B cell (primary cell): ENCODE measurements at regions not wholly inside any gene's neighbourhood (a gene's known extent, or its start where the extent isn't known, plus 50 kb on each side); places are given as distances from the start of the nearest gene placed in this dataset.

ENCODE experiments used
- EZH2 ChIP-seq: IDR thresholded peaks from 2 replicates; pipeline ENCODE4 v1.6.1; 2012; ENCODE audit warnings: borderline replicate concordance, low read depth, mild to moderate bottlenecking, moderate library complexity, low read length; ENCODE audit not compliant: insufficient read depth, poor library complexity, severe bottlenecking
- TF ChIP-seq, protein P1 (sequence below): fragments of 200-600 bp; IDR thresholded peaks from one replicate; pipeline ENCODE4 v1.8.0; 2022; ENCODE audit warnings: antibody characterized with exemption, mild to moderate bottlenecking

DNA sequence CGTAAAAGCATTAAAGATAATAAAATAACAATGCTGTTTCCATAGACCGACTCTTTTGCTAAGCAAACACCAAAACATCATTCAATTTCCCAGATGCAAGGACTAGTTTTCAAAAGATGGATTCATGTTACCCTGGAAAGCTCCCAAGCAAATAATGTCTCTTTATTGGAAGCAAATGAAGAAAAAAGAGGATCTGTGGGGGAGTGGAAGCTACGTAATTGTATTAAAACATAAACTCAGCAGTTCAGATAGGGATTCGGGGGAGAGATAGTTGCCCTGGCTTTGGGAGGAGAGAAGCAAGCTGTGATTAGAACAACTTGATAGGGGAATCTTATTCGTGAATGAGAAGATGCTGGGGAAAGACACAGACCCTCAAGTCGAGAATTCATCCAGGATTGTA is 491.0 kb upstream of the CLINT1 start:
- TF ChIP-seq, protein P1, sequence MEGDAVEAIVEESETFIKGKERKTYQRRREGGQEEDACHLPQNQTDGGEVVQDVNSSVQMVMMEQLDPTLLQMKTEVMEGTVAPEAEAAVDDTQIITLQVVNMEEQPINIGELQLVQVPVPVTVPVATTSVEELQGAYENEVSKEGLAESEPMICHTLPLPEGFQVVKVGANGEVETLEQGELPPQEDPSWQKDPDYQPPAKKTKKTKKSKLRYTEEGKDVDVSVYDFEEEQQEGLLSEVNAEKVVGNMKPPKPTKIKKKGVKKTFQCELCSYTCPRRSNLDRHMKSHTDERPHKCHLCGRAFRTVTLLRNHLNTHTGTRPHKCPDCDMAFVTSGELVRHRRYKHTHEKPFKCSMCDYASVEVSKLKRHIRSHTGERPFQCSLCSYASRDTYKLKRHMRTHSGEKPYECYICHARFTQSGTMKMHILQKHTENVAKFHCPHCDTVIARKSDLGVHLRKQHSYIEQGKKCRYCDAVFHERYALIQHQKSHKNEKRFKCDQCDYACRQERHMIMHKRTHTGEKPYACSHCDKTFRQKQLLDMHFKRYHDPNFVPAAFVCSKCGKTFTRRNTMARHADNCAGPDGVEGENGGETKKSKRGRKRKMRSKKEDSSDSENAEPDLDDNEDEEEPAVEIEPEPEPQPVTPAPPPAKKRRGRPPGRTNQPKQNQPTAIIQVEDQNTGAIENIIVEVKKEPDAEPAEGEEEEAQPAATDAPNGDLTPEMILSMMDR: no peak
- TF ChIP-seq EZH2: no peak
